B cell (primary cell): ENCODE measurements at regions not wholly inside any gene's neighbourhood (a gene's known extent, or its start where the extent isn't known, plus 50 kb on each side); places are given as distances from the start of the nearest gene placed in this dataset.

Experiments
- ATAC-seq: fragments of 200-7000 bp; cut with Tn5 transposase; one replicate; pipeline ENCODE4 v1.10.0; 2021; ENCODE audit warnings: low read depth, mild to moderate bottlenecking, moderate number of reproducible peaks, moderate library complexity
- CTCF ChIA-PET: fragments of 350-600 bp; sonication (Branson Sonifier 250); formaldehyde crosslinking; loops from one replicate; lab custom pipeline; 2021; ENCODE audit warnings: antibody characterized with exemption, inconsistent platforms; lab: Charles Lee
- POLR2A ChIA-PET: fragments of 350-600 bp; sonication (Branson Sonifier 250); formaldehyde crosslinking; loops from one replicate; lab custom pipeline; 2021; ENCODE audit warnings: antibody characterized with exemption; lab: Charles Lee
- DNase-seq: peaks from one replicate; pipeline ENCODE4 v3.0.0; 2013
- H2AFZ ChIP-seq: 2 replicates; pipeline ENCODE4 v1.6.1; 2012; ENCODE audit warnings: mild to moderate bottlenecking, low read depth, low read length; ENCODE audit not compliant: insufficient read depth, poor library complexity, severe bottlenecking
- H3K27ac ChIP-seq, 2 donors: 1 replicate in 1 of 2; 2 replicates in 1 of 2; pipeline ENCODE4 v1.5.1; 2012 to 2013; ENCODE audit warnings: low read length in 2 of 2, mild to moderate bottlenecking in 2 of 2, moderate library complexity in 1 of 2
- H3K27me3 ChIP-seq, 4 experiments: fragments of 200-600 bp in 1 of 4; sonication (generic) in 1 of 4; replicated peaks in 1 of 4; 1 replicate in 2 of 4; 2 replicates in 2 of 4; pipeline versions ENCODE4 v1.6.1 to v1.7.0; 2013 to 2016; ENCODE audit warnings: low read length in 3 of 4, mild to moderate bottlenecking in 2 of 4, mixed read lengths in 1 of 4, moderate library complexity in 1 of 4; ENCODE audit not compliant: insufficient read depth in 4 of 4, control insufficient read depth in 3 of 4; ENCODE audit errors: control extremely low read depth in 1 of 4
- H3K36me3 ChIP-seq, 2 experiments: replicated peaks in 1 of 2; 1 replicate in 1 of 2; 2 replicates in 1 of 2; pipeline versions ENCODE4 v1.6.1 to v1.7.1; 2013; ENCODE audit warnings: low read length in 1 of 2; ENCODE audit not compliant: insufficient read depth in 2 of 2, control insufficient read depth in 1 of 2; ENCODE audit errors: control extremely low read depth in 1 of 2, extremely low read depth in 1 of 2
- H3K4me1 ChIP-seq, 2 donors: fragments of 200-600 bp in 1 of 2; sonication (generic) in 1 of 2; 1 replicate in 1 of 2; 2 replicates in 1 of 2; pipeline versions ENCODE4 v1.5.1 to v1.6.1; 2013 to 2017; ENCODE audit warnings: low read length in 2 of 2; ENCODE audit not compliant: control insufficient read depth in 2 of 2, insufficient read depth in 2 of 2
- H3K4me2 ChIP-seq: replicated peaks from 2 replicates; pipeline ENCODE3; 2012; ENCODE audit warnings: mild to moderate bottlenecking, low read depth, low read length; ENCODE audit not compliant: poor library complexity, severe bottlenecking
- H3K4me3 ChIP-seq, 5 experiments: fragments of 200-600 bp in 1 of 5; sonication (generic) in 1 of 5; 1 replicate in 3 of 5; 2 replicates in 2 of 5; pipeline versions ENCODE4 v1.5.1 to v1.7.0; 2011 to 2016; ENCODE audit warnings: low read length in 4 of 5, mild to moderate bottlenecking in 4 of 5, low read depth in 2 of 5, control low read depth in 1 of 5, moderate library complexity in 1 of 5; ENCODE audit not compliant: insufficient read depth in 1 of 5; ENCODE audit errors: control extremely low read depth in 1 of 5, extremely low read depth in 1 of 5
- H3K79me2 ChIP-seq: fragments of 200-600 bp; sonication (generic); one replicate; pipeline ENCODE4 v1.6.0; 2016; ENCODE audit warnings: low read length; ENCODE audit not compliant: control insufficient read depth, insufficient read depth
- H3K9ac ChIP-seq: fragments of 200-600 bp; sonication (generic); 2 replicates; pipeline ENCODE4 v1.6.1; 2017; ENCODE audit warnings: mild to moderate bottlenecking, low read length, moderate library complexity
- H3K9me3 ChIP-seq, 3 donors: one replicate each; pipeline versions ENCODE4 v1.6.1 to v1.7.1; 2013; ENCODE audit warnings: low read length in 2 of 3; ENCODE audit not compliant: control insufficient read depth in 2 of 3, insufficient read depth in 1 of 3; ENCODE audit errors: control extremely low read depth in 1 of 3
- H4K20me1 ChIP-seq: 2 replicates; pipeline ENCODE4 v1.6.0; 2012; ENCODE audit warnings: mild to moderate bottlenecking, low read length; ENCODE audit not compliant: insufficient read depth, control insufficient read depth, poor library complexity, severe bottlenecking
- H3K27ac Mint-ChIP-seq: one replicate; pipeline ENCODE4 v1.8.0; 2021; ENCODE audit warnings: mixed read lengths
- H3K27me3 Mint-ChIP-seq: one replicate; pipeline ENCODE4 v1.8.0; 2021; ENCODE audit warnings: mixed read lengths
- H3K4me1 Mint-ChIP-seq: one replicate; pipeline ENCODE4 v1.8.0; 2021; ENCODE audit warnings: mixed read lengths
- H3K4me3 Mint-ChIP-seq: one replicate; pipeline ENCODE4 v1.8.0; 2021; ENCODE audit warnings: mixed read lengths
- H3K9me3 Mint-ChIP-seq: one replicate; pipeline ENCODE4 v1.8.0; 2022; ENCODE audit warnings: mixed read lengths; ENCODE audit not compliant: insufficient read depth
- CTCF ChIP-seq: fragments of 200-600 bp; IDR thresholded peaks from one replicate; pipeline ENCODE4 v1.8.0; 2022; ENCODE audit warnings: antibody characterized with exemption, mild to moderate bottlenecking
- EZH2 ChIP-seq: IDR thresholded peaks from 2 replicates; pipeline ENCODE4 v1.6.1; 2012; ENCODE audit warnings: borderline replicate concordance, low read depth, mild to moderate bottlenecking, moderate library complexity, low read length; ENCODE audit not compliant: insufficient read depth, poor library complexity, severe bottlenecking
- WGBS: methylation state at CpG from one replicate; pipeline ENCODE4 v1.1.5; 2013; ENCODE audit warnings: missing lambda C conversion rate; ENCODE audit not compliant: insufficient coverage; 5-methylcytosine and 5-hydroxymethylcytosine counted together
- intact Hi-C: fragments of 100-400 bp; cut with micrococcal nuclease; formaldehyde crosslinking; loops from one replicate; pipeline ENCODE4 v1.10.0; 2022

- H3K4me1 ChIP-seq: no peaks in the 10 kb centered on the region
- no peaks in the 10 kb centered on the region for H4K20me1 ChIP-seq
- DNase-seq (no peak), ATAC-seq (no peak)
- no peak overlapping the region for H2AFZ ChIP-seq
- no peaks in the 10 kb centered on the region for H3K36me3 ChIP-seq
- WGBS: 77% methylated on average over 3 of the region's 3 CpGs
- TF ChIP-seq CTCF: no peak
- TF ChIP-seq EZH2: no peak
- H3K9me3 ChIP-seq: no peaks in the 10 kb centered on the region
- no peaks in the 10 kb centered on the region for H3K4me1 Mint-ChIP-seq
- H3K79me2 ChIP-seq: no peaks in the 10 kb centered on the region
- H3K4me3 Mint-ChIP-seq: no peak overlapping the region
- H3K27me3 ChIP-seq: no peaks in the 10 kb centered on the region
- H3K4me3 ChIP-seq: no peak overlapping the region
- H3K27ac ChIP-seq: no peak overlapping the region
- no peaks in the 10 kb centered on the region for H3K27me3 Mint-ChIP-seq
- intact Hi-C loops: no loop called here
- ChIA-PET CTCF (no interaction called here), POLR2A (no interaction called here)
- no peak overlapping the region for H3K9ac ChIP-seq
- H3K4me2 ChIP-seq: no peak overlapping the region
- H3K27ac Mint-ChIP-seq: no peak overlapping the region
- peaks cover 3% of the 10 kb centered on the region for H3K9me3 Mint-ChIP-seq
Observed at GRCh38 chr3:161690299-161690620, 193.7 kb downstream of the OTOL1 start.

GRCh38 chr3:161691677-161692076, 195.1 kb downstream of the OTOL1 start:
- Histone ChIP-seq H4K20me1 (no peaks in the 10 kb centered on the region), H3K4me1 (no peaks in the 10 kb centered on the region), H3K9me3 (no peaks in the 10 kb centered on the region), H3K9ac (no peak overlapping the region), H2AFZ (no peak overlapping the region), H3K27ac (no peak overlapping the region), H3K27me3 (no peaks in the 10 kb centered on the region), H3K79me2 (no peaks in the 10 kb centered on the region), H3K36me3 (no peaks in the 10 kb centered on the region), H3K4me2 (no peak overlapping the region), H3K4me3 (no peak overlapping the region)
- Mint-ChIP-seq H3K4me1 (no peaks in the 10 kb centered on the region), H3K27me3 (no peaks in the 10 kb centered on the region), H3K4me3 (no peak overlapping the region), H3K9me3 (peaks cover 3% of the 10 kb centered on the region), H3K27ac (no peak overlapping the region)
- ChIA-PET CTCF (no interaction called here), POLR2A (no interaction called here)
- intact Hi-C loops: no loop called here
- DNase-seq (no peak), ATAC-seq (no peak)
- WGBS: no CpG with 5 or more reads among the region's 1 CpG
- TF ChIP-seq CTCF: no peak
